Fibroblast of skin of right quadriceps (primary cell): ENCODE measurements at regions not wholly inside any gene's neighbourhood (a gene's known extent, or its start where the extent isn't known, plus 50 kb on each side); places are given as distances from the start of the nearest gene placed in this dataset.

Experiments used
- DNase-seq: peaks from one replicate; pipeline ENCODE4 v3.0.0-alpha.2; 2013

GRCh38 chr13:34853161-34853560, 88.9 kb upstream of the NBEA start:
- no peak for DNase-seq

- DNase-seq = no peak
Measured at GRCh38 chr13:34857558-34858325, 84.3 kb upstream of the NBEA start.

GRCh38 chr13:34862311-34862710, 79.8 kb upstream of the NBEA start:
- DNase-seq = peak; percentile 23

GRCh38 chr13:34862716-34863115, 79.4 kb upstream of the NBEA start:
- DNase-seq = peak; percentile 37

- peak; percentile 93 for DNase-seq
Measured at GRCh38 chr13:34863360-34864135, 78.5 kb upstream of the NBEA start.

GRCh38 chr13:34864671-34865070, 77.4 kb upstream of the NBEA start:
- no peak for DNase-seq

GRCh38 chr13:34867590-34867989, 74.5 kb upstream of the NBEA start:
- peak; percentile 64 for DNase-seq

GRCh38 chr13:34868733-34869132, 73.3 kb upstream of the NBEA start:
- DNase-seq = no peak

- no peak for DNase-seq
Measured at GRCh38 chr13:34869696-34870095, 72.4 kb upstream of the NBEA start.

GRCh38 chr13:34878329-34878728, 63.7 kb upstream of the NBEA start:
- no peak for DNase-seq

GRCh38 chr13:34879851-34880250, 62.2 kb upstream of the NBEA start:
- DNase-seq = no peak

- DNase-seq = no peak
Measured at GRCh38 chr13:34881494-34881893, 60.6 kb upstream of the NBEA start.

- no peak for DNase-seq
Measured at GRCh38 chr13:34883396-34883795, 58.7 kb upstream of the NBEA start.

- no peak for DNase-seq
Measured at GRCh38 chr13:34884366-34884765, 57.7 kb upstream of the NBEA start.

- peak; percentile 4 for DNase-seq
Measured at GRCh38 chr13:34886121-34886875, 55.8 kb upstream of the NBEA start.

- peak; percentile 3 for DNase-seq
Measured at GRCh38 chr13:34886987-34887386, 55.1 kb upstream of the NBEA start.
